Hepatocyte (in vitro differentiated cells): ENCODE measurements at regions not wholly inside any gene's neighbourhood (a gene's known extent, or its start where the extent isn't known, plus 50 kb on each side); places are given as distances from the start of the nearest gene placed in this dataset.

Source experiments
- EZH2 ChIP-seq: fragments of 200-600 bp; sonication (generic); IDR thresholded peaks from 2 replicates; pipeline ENCODE4 v1.6.1; 2016; ENCODE audit warnings: antibody characterized with exemption, mild to moderate bottlenecking, borderline replicate concordance
- EZH2phosphoT487 ChIP-seq: fragments of 200-600 bp; sonication (generic); IDR thresholded peaks from one replicate; pipeline ENCODE4 v1.6.1; 2018; ENCODE audit warnings: antibody characterized with exemption, mild to moderate bottlenecking, low read depth, moderate library complexity; ENCODE audit not compliant: unreplicated experiment, severe bottlenecking
- TF ChIP-seq, protein P1 (sequence below): fragments of 200-600 bp; sonication (generic); IDR thresholded peaks from 2 replicates; pipeline ENCODE4 v1.5.1; 2016; ENCODE audit warnings: antibody characterized with exemption, mild to moderate bottlenecking; ENCODE audit not compliant: poor library complexity

DNA sequence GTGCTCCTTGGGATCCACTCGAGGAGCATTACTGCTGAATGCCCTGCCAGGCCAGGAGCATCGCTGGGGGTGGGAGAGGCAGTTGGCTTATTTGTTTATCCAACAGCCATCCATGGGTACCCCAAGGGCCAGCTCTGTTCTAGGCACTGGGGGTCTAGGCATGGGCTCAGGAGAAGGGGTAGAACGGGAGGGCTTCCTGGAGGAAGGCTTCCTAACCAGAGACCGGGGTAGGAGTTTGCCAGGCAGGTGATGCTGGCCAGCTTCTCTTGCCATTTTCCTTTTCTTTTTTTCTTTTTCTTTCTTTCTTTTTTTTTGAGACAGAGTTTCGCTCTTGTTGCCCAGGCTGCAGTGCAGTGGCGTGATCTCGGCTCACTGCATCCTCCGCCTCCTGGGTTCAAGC is 241.0 kb downstream of the SEC14L1 start:
- TF ChIP-seq, protein P1, sequence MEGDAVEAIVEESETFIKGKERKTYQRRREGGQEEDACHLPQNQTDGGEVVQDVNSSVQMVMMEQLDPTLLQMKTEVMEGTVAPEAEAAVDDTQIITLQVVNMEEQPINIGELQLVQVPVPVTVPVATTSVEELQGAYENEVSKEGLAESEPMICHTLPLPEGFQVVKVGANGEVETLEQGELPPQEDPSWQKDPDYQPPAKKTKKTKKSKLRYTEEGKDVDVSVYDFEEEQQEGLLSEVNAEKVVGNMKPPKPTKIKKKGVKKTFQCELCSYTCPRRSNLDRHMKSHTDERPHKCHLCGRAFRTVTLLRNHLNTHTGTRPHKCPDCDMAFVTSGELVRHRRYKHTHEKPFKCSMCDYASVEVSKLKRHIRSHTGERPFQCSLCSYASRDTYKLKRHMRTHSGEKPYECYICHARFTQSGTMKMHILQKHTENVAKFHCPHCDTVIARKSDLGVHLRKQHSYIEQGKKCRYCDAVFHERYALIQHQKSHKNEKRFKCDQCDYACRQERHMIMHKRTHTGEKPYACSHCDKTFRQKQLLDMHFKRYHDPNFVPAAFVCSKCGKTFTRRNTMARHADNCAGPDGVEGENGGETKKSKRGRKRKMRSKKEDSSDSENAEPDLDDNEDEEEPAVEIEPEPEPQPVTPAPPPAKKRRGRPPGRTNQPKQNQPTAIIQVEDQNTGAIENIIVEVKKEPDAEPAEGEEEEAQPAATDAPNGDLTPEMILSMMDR = no peak
- TF ChIP-seq EZH2 (no peak), EZH2phosphoT487 (no peak)
